Fibroblast of pulmonary artery (primary cell): ENCODE measurements at regions not wholly inside any gene's neighbourhood (a gene's known extent, or its start where the extent isn't known, plus 50 kb on each side); places are given as distances from the start of the nearest gene placed in this dataset.
"Not testable (repeated sequence)": the region's sequence is repeated elsewhere in the genome, so short reads cannot be mapped to it uniquely, and the experiment has no call there.

Source experiments
- DNase-seq: peaks from one replicate; pipeline ENCODE4 v3.0.0-alpha.2; 2010; ENCODE audit warnings: low read depth
- H3K4me3 ChIP-seq: replicated peaks from 2 replicates; pipeline ENCODE4 v1.5.1; 2011; ENCODE audit warnings: low read depth, mild to moderate bottlenecking, control low read depth, low read length, moderate library complexity
- TF ChIP-seq, protein P1 (sequence below): IDR thresholded peaks from 2 replicates; pipeline ENCODE4 v1.5.1; 2011; ENCODE audit warnings: mild to moderate bottlenecking, control low read depth, low read length, inconsistent platforms; ENCODE audit errors: missing control alignments

DNA sequence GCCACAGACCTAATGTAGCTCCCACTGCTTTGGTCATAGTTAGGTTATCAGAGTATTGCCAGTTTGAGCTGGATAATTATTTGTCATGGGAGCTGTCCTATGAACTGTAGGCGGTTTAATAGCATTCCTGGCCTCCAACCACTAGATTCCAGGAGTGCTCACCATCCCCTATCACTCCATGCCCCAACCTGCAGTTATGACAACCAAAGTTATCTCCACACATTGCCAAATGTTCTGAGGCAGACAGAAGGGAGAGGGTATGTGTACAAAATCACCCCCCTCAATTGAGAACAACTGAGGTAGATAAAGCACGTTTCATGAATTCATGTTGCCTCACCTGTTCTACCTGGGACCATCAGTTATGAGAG, 119.0 kb upstream of the CACUL1 start:
- TF ChIP-seq, protein P1, sequence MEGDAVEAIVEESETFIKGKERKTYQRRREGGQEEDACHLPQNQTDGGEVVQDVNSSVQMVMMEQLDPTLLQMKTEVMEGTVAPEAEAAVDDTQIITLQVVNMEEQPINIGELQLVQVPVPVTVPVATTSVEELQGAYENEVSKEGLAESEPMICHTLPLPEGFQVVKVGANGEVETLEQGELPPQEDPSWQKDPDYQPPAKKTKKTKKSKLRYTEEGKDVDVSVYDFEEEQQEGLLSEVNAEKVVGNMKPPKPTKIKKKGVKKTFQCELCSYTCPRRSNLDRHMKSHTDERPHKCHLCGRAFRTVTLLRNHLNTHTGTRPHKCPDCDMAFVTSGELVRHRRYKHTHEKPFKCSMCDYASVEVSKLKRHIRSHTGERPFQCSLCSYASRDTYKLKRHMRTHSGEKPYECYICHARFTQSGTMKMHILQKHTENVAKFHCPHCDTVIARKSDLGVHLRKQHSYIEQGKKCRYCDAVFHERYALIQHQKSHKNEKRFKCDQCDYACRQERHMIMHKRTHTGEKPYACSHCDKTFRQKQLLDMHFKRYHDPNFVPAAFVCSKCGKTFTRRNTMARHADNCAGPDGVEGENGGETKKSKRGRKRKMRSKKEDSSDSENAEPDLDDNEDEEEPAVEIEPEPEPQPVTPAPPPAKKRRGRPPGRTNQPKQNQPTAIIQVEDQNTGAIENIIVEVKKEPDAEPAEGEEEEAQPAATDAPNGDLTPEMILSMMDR: no peak
- DNase-seq: no peak
- no peak overlapping the region for H3K4me3 ChIP-seq

GRCh38 chr10:118874171-118874570, 119.4 kb upstream of the CACUL1 start:
- H3K4me3 ChIP-seq: no peak overlapping the region

DNA sequence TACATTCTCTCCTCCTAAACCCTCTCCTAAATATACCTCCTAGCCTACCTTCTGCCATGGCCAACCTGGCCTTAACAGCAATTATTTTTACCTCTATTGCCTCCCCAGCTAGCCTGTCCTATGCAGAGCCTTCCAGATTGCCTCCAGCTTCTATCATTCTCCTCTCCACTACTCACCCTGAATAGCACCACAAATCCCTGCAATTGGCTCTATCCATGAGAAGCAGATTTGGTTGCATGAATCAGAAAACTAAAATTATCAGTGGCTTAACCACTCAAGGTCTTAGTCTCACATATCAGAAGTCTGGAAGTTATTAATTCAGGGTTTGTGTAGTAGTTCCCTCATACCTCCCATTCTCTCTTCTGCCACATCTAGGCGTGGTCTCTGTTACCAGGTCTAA, 120.3 kb upstream of the CACUL1 start:
- TF ChIP-seq, protein P1: no peak
- no peak for DNase-seq
- no peak overlapping the region for H3K4me3 ChIP-seq

More at GRCh38 chr10:118874171-118874570, 119.4 kb upstream of the CACUL1 start:
- TF ChIP-seq, protein P1: no peak
- DNase-seq: no peak

- no peak for DNase-seq
- TF ChIP-seq, protein P1: no peak
- H3K4me3 ChIP-seq: no peak overlapping the region
Observed at GRCh38 chr10:118882741-118883140, 128.0 kb upstream of the CACUL1 start.

- TF ChIP-seq, protein P1: no peak
- H3K4me3 ChIP-seq: no peak overlapping the region
- no peak for DNase-seq
Observed at GRCh38 chr10:118892255-118892654, 137.3 kb upstream of the NANOS1 start.

- not testable (repeated sequence) for DNase-seq, H3K4me3 ChIP-seq
Observed at GRCh38 chr10:118894891-118895290, 134.6 kb upstream of the NANOS1 start.

DNA sequence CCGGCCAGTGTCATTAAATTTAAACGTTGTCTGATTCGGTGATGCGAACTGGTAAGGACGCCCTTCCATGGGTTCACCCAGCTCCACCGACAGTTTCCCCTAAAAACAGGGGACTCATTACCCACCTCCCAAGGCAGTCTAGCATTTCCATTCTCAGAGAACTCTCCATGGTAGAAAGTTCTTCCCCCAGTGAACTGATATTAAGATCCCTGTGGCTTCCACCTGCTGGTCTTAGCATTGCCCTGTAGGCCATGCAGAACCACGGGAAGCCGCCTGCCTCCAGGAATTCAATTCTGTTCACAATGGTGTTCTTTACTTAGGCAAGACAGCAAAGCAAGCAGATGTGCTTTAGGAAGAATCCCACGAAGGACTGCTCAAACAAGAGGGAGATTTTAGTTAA, 128.9 kb upstream of the NANOS1 start:
- DNase-seq: no peak
- TF ChIP-seq, protein P1: no peak
- H3K4me3 ChIP-seq: no peak overlapping the region

- no peak for DNase-seq
- H3K4me3 ChIP-seq: no peak overlapping the region
- TF ChIP-seq, protein P1: no peak
Observed at GRCh38 chr10:118901380-118901779, 128.1 kb upstream of the NANOS1 start.
